GM21576 (cell line): ENCODE measurements at regions not wholly inside any gene's neighbourhood (a gene's known extent, or its start where the extent isn't known, plus 50 kb on each side); places are given as distances from the start of the nearest gene placed in this dataset.
"Not testable (repeated sequence)": the region's sequence is repeated elsewhere in the genome, so short reads cannot be mapped to it uniquely, and the experiment has no call there.

ENCODE experiments used
- ATAC-seq: cut with Tn5 transposase; IDR thresholded peaks from one replicate; pipeline ENCODE4 v1.9.1; 2021; ENCODE audit warnings: mild to moderate bottlenecking, moderate library complexity; ENCODE audit not compliant: unreplicated experiment

DNA sequence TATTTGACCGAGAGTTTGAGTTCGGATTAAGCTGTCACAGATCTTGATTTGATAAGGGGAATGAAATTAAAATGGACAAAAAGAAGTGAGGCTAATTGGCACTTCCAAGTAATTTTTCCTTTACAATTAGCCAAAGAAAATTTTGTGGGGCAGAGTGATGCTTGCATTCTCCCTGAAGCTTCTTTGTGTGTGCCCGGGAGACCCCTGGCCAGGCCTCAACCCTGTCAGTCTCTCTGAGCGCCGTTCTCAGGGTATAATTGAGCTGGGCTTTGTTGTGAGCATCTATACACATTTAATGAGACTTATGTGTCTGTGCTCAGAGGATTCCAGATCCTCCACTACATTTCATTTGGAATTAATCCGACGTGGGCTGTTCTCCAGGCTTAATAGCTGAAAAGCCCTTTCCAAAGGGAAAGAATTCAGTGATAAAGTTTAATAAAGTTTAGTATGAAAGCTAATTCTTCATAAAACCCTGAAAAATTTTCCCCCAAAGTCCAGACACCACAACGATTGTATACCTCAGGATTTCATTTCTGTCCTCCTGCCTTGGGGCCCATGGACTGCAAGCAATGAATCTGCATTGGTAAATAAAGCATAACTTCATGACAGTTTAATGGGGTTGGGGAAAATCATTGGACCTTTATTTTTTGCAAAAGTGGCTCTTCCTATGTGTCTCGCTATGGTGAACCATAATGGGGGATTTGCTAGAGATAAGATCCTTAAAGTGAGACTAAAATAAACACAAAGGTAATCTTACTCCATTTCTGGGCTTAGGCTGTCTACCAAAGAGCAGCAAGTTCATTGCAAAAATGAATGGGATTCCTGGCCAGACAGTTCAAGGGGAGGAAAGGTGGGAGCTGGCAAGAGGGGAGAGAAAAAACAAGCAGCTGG, 292.6 kb downstream of the C12orf75 start:
- ATAC-seq, result no peak

DNA sequence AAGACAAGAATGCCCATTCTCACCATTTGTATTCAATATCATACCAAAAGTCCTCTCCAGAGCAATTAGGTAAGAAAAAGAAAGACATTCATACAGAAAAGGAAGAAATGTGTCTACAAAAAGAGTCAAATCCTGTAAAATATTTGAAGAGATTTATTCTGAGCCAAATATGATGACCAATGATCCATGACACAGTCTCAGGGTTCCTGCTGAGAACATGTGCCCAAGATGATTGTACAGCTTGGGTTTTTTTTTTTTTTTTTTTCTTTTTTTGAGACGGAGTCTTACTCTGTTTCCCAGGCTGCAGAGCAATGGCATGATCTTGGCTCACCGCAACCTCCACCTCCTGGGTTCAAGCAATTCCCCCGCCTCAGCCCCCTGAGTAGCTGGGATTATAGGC, 296.2 kb downstream of the C12orf75 start:
- no peak for ATAC-seq

DNA sequence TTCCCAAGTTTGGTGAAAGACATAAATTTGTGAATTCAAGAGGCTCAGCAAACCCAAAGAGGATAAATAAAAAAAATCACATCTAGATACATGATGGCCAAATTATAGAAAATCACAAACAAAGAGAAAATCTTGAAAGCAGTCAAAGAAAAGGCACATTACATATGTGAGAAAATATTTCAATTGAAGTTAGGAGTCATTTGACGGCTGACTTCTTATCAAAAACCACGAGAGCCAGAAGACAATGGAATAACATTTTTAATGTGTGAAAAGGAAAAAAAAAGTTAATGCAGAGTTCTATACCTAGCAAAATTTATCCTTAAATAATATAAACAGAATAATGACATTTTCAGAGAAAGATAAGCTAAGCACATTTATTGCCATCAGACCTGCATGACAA, 307.0 kb downstream of the C12orf75 start:
- ATAC-seq, result no peak

DNA sequence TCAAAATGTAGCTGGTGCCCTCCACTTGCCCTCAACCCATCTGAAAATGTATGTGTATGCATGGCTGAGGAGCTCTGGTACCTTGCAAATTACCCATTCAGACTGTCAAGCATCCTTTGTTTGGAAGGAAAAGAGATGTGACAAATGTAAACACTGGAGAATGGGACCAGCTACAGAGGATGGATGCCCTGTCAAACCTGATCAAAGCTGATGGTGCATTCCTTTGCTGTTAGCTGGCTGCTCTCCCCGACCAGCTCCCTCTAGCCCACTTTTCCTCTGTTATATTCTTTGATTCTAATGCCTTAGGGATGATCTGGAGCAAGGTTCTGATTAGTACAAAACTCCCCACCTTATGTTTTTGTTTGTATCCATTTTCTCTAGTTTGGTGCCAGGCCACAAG, 310.3 kb downstream of the C12orf75 start:
- ATAC-seq, result no peak

DNA sequence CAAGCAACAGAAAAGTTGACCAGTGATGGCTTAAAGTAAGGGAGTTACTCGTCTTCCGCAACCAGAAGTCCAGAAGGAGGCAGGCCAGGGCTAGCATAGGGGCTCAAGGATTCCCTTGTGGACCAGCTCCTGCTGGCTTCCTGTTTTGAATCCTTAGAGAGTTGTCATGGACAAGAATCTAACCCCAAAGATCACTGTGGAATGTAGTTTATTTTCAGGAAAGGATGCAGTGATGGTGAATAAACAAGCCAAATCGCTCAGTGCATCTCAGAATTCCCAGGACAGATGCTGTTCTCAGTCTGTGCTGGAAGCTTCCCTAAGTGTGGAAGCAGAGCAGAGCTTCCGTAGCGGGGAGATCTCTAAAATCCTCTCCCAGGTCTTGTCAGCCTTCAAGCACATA, 311.3 kb downstream of the C12orf75 start:
- no peak for ATAC-seq

DNA sequence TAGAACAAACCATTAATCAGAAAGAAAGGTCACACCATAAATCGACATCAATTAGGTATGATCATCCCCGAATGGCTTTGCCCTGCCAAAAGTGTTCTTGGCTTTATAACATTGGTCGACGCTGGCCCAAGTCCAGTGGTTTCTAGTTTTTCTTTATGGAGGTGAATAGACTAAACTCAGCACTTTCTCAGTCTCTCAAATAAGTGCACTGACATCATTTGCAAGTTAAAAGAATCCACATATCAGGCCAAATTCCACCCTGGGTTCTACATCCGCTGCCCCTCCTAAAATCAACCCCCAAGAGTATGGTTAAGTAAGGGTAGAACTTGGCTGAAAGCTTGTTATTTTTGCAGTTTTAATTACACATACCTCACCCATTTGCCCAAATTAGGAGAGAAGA, 314.3 kb downstream of the C12orf75 start:
- ATAC-seq, result no peak

DNA sequence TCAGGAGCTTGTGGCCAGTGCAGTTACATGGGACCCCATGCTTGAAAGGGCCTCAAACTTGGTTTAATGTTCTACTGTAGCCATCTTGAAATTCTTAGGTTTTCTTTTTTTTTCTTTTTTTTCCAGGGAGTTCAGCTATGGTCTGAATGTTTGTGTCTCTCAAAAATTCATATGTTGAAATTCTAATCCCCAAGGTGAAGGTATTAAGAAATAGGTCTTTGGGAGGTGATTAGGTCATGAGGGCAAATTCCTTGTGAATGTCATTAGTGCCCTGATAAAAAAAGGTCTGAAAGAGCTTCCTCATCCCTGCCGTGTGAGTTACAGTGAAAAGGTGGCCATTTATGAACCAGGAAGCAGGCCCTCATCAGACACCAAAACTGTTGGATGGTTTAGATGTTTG, 324.1 kb downstream of the C12orf75 start:
- ATAC-seq, result no peak

DNA sequence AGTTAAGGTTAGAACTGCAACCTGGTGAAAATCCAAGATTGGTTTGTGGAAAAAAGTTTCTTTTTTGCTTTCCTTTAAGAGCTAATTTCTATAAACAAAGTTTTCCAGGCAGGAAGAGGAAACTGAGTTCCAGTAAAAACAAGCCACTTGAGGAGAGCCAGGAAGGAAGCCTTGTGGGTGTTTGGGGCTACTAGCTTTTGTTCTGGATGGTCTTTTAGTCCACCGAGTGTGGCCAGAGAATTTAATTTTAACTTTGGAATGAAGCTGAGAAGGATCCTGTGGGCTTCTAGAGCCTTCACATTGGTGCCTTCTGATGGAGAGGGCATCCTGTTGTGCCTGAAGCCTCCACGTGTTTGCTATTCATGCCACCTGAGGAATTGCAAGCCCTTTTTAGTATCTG, 327.9 kb downstream of the C12orf75 start:
- no peak for ATAC-seq

DNA sequence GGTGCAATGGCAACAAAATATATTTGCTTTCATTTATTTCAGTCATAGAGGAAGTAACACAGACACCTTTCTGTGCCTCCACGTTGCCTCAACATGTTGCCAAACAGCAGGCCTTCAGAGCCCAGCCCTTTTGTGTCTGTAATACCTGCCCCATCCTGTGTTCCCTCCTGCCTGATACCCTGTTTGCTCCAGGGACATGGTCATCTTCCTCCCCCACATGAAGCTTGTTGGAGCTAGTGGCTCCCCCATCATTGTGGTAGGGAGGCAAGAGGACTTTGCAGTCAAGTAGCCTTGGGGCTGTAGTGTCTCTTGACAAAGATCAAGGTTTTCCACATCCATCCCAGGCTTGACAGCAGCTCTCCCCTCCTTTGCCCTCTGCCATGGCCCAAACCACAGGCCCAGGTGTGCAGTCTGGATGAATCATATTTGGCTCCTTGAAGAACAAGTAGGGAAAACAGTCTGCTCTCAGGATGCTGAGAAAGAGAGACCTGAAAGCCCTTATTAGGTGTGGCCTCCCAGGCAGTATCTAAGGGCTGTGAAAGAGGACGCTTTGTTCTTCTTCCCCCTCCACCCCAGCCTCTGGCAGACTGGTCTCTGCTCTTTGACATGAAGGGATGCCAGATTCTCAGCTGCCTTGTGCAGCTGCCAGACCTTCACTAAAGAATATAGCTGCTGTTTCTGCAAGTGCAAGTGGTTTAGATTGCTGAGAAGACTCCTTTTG, 329.0 kb downstream of the C12orf75 start:
- ATAC-seq, result no peak

DNA sequence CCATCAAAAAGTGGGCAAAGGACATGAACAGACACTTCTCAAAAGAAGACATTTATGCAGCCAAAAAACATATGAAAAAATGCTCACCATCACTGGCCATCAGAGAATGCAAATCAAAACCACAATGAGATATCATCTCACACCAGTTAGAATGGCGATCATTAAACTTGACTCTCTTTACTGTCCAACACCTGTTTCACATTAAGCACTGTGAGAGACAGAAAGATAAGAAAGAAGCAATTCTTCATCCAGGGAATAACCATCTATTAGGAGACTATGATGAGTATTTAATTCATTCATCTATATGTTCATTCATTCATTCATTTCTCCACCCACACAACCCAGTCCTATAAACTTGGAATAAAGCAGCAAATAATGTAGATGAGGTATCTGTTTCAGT, 334.3 kb downstream of the C12orf75 start:
- not testable (repeated sequence) for ATAC-seq

DNA sequence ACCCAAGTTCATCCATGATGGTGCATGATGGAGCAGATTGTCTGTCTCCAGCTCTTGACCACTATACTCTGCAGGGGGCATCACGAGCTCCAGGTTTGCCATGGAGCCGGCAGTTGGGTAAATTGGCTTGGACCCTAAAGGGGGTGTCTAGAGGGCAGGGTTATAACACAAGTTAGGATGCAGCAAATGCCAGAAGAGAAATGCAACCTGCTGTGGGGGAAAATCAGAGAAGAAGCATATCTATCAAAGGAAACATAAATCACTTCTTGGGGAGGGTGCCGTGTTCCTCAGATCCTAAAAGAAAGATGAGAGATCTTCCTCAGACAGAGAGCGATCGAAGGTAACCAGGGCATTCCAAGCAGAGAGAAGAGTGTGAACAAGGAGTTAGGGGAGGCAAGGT, 334.9 kb downstream of the C12orf75 start:
- ATAC-seq, result no peak

DNA sequence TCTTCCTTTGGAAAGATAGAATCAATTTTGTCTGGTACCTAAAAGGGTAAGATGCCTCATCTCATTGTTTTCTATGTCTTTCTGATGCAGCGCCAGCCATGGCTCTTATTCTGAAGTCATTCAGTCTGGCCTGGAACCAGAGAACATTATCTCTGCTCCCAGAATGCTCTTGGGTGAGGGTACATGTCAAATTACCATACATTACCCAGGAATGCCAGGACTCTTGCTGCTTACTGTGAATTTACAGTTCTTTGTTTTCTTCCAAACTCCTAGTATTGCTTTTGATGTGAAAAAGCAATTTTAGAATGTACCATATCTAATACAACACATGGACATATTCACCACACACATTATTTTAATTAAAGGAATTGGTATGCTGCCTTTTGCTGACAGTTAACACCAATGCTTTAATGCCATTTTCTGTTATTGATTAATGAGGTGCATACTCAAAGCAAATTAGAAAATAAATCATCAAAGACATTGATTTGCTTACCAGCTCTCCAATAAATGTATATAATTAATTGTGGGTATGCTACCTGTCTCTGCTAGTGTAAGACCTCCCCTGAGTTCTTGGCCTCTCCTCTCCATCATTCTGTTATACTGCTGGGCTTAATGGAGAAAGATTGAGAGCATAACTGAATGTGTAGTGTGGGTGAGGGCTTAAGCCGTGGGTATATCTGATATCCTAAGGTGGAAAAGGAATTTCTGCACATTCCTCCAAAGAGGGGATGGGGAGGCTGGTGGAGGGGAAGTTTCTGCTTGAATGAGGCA, 337.7 kb downstream of the C12orf75 start:
- no peak for ATAC-seq

DNA sequence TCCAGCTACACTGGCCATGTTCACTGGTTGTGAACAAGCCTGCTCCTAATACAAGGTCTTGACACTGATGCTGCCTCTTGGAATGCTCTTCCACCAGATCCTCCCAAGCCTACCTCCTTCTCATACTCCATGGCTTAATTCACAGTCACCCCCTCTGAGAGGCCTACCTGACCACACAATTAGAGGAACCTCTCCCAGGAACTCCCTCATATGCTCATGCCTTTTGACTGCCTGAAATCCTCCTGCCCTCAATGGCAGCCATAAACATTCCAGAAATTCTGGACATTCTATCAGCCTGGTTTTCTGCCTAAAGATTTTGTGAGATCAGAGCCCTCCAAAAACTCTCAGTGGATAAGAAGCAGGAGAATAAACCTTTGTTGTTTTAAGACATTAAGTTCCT, 340.2 kb downstream of the C12orf75 start:
- ATAC-seq, result no peak

DNA sequence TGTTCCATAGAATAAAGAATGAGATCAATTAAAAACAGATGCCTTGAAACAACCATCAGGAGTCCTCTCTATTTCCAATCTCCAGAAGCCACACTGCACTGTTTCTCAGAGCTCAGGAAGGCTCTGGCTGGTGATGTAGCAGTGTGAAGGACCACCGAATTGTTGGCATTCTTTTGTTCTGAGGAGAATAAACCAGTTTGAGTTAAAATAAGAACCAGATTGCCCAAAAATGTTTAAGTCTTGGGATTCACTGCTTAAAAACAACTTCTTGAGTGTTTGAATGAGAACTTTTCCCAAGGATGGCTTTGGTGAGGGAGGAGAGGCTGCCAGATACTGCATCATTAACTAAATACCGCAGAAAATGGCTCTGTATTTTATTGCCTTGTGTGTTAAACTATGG, 341.2 kb downstream of the C12orf75 start:
- ATAC-seq, result no peak

DNA sequence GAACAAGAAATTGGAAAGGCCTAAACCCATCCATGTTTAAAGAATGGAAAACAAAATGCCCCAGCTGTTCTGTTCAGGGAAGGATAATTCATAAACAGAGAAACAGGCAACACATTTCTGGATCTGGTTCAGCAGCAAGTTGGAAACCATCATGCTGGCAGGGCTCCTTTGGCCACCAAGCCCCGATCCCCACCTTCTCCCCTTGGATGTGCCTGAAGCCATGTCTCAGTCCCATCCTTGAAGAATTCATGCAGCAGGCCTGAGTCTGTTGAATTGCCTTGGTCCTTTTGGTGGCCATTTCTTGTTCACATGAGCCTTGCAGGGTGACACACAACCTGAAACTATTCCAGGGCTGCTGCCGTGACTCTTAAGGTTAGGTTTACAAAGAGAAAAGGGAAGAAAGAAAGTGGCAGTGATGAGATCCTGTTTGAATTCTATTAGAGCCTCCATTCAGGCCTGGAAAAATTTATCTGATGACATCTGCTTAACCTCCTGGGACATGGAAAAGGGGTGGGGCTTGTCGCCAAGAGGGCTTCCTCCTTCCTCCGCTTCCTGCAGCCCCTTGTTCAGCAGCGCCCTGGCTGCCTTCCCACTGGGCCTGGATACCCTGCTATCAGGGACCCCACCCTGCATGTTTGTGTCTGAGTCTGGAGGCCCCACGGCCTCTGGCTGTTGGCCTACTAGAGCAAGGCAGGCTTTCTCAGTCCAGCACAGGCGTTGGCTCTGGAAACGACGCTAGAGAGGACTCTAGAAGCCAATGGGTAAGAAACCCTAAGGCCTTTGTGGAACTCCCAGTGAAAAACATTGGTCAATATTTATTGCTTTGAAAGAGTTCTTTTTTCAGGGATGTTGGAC, 341.9 kb downstream of the C12orf75 start:
- no peak for ATAC-seq

DNA sequence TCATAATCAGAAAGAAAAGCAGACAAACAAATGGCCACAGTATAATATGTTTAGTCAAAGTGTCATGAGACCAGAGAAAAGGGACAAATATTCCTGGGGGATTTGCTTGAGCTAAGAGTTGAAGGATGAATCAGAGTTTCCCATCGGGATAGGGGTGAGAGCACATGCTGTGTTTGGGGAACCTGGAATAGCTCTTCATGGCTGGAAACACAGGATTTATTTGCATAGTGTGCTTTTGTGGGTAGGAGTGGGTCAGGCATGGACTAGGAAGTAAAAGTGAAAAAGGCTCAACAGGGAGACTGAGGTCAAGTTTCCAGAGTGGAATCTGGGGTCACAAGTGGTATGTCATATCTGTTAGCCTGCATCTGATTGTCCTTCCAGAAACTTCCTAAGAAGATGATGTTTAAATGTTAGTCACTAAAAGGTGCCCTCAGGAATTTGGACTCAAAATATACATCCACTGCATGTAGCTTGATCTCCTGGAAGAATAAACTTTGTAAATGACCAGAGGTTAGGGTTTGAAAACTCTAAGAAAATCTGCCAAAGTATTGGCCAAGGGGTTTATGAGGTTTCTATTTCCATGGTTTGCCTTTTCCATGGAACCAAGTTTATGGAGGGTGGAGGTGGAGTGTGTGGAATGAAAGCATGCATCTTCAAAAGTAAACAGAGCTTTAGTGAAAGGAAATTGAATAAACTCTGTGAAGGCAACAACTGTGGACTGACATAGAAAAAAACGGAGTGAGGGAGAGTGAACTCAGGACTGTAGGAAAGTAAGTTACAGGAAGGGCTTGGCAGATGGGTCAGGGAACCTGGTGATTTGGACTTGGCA, 344.6 kb downstream of the C12orf75 start:
- ATAC-seq, result no peak

DNA sequence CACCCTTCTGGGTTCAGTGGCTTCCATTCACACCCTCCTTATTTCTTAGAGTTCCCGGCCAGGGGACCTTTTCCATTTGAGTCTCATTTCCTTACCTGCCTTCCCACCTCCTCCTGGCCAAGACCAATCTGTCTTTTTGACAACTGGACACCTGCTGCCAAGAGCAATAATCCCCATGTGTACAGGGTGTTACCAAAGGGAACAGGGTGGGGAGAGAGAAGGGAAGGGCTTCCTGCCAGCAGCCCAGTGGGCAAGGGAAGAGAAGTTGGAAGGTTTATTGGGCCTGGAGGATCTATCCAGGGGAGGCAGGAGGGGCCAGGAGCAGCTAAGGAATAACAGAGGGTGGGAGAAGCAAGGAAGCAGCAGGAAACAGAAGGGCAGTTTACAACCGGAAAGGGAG, 346.2 kb downstream of the C12orf75 start:
- no peak for ATAC-seq

DNA sequence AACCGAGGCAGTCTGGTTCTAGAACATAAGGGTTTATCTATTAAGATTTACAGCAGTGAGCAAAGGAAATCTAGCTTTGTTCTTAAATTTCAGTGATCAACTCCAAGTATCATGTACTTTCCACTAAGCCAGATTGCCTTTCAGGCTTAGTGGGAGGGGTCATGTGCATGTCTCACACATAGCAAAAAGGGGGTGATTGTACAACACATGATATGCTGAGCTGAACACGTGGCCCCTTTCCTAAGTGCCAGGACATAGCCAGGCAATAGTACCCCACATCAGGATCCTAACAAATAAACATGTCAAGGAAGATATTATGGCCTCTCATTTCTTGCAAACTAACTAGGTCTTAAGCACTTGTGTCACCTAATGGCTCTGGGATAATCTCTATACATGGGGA, 347.2 kb downstream of the C12orf75 start:
- no peak for ATAC-seq

DNA sequence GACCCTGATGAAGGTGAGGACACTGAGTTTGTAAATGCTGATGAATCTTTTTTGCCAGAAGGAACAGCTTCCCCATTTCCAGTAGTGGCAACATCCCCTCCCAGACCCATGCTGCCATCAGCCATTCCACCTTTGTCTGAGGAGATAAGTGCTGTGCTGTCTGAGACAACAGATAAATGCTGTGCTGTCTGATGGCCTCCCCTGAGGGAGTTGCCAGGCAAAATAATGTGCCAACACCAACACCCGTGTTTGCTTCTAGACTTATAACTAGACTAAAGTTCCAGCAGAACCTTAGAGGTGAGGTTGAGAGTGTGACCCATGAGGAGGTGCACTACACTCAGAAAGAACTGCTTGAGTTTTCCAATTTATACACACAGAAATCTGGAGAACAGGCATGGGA, 349.5 kb downstream of the C12orf75 start:
- ATAC-seq, result no peak

DNA sequence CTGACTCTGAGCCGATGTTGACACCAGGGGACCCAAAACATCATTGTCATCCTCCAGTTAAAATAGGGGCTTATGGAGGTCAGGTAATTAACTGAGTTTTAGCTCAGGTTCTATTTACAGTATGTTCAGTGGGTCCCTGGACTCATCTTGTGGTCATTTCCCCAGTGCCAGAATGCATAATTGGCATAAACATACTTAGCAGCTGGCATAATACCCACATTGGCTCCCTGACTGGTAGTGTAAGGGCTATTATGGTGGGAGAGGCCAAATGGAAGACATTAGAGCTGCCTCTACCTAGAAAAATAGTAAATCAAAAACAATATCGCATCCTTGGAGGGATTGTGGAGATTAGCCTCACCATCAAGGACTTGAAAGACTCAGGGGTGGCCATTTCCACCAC, 350.9 kb downstream of the C12orf75 start:
- no peak for ATAC-seq
